Suprapubic skin (tissue), 3 donors: ENCODE measurements at regions not wholly inside any gene's neighbourhood (a gene's known extent, or its start where the extent isn't known, plus 50 kb on each side); places are given as distances from the start of the nearest gene placed in this dataset.

Source experiments
- CTCF ChIP-seq, 2 donors: fragments of 200-600 bp in 1 of 2; fragments of 450-650 bp in 1 of 2; sonication (generic) in 1 of 2; IDR thresholded peaks; one replicate each; pipeline ENCODE4 v1.5.1; 2016 to 2019; ENCODE audit warnings: antibody characterized with exemption in 2 of 2, mild to moderate bottlenecking in 1 of 2, moderate library complexity in 1 of 2
- POLR2AphosphoS5 ChIP-seq, 3 donors: sonication (generic); formaldehyde crosslinking; IDR thresholded peaks; one replicate each; pipeline ENCODE4 v1.6.1; 2017; ENCODE audit warnings: antibody characterized with exemption in 3 of 3

DNA sequence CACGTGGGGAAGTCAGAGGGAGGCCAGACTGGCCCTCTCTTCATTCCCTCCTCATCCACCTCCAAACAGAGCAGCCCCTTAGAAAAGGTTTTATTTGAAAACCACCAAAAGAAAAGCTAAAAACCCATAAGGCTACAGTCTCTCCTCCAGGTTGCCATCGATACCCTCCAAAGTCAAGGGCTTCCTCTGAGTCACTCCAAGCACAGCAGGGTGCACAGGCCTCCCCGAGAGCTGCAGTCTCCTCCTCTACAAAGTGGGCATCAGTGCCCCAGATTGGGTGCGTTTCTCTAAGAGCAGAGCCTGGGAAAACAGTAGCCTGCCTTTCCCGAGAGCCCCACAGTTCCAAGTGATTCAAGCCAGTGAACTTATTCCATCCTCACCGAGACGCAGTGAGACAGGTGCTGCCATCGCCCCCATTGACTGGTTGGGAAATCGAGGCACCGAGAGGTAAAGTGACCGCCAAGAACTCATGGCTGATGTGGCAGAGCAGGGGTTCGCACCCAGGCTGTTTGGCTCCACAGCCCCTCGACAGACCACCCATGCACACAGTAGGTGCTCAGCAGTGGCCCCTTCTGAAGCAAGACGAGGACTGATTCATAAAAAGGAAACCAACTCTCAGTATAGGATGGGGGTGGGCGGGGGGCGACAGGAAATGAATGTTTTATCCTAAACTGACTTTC lies 91.7 kb upstream of the SHISAL1 start:
- TF ChIP-seq POLR2AphosphoS5 (IDR thresholded peaks at IDR 0.05) (no peak), CTCF (IDR thresholded peaks at IDR 0.05) (no peak)
